Calu3 (cell line): ENCODE measurements at regions not wholly inside any gene's neighbourhood (a gene's known extent, or its start where the extent isn't known, plus 50 kb on each side); places are given as distances from the start of the nearest gene placed in this dataset.

ENCODE experiments used
- BruUV-seq: library from RNA; stranded (reverse); fragments of 400-500 nt; replicated peaks from 2 replicates; lab custom pipeline; 2021; lab: Mats Ljungman, UMichigan
- CTCF ChIA-PET: fragments of 300-600 bp; sonication (Branson Sonifier 250); formaldehyde crosslinking; loops from one replicate; lab custom pipeline; 2022; ENCODE audit warnings: antibody characterized with exemption; lab: Charles Lee
- DNase-seq: peaks from one replicate; pipeline ENCODE4 v3.0.0; 2022
- H3K27ac Mint-ChIP-seq: one replicate; pipeline ENCODE4 v1.8.0; 2022; ENCODE audit warnings: mixed read lengths; ENCODE audit not compliant: unreplicated experiment
- H3K27me3 Mint-ChIP-seq: one replicate; pipeline ENCODE4 v1.8.0; 2022; ENCODE audit warnings: mixed read lengths; ENCODE audit not compliant: unreplicated experiment
- H3K36me3 Mint-ChIP-seq: one replicate; pipeline ENCODE4 v1.8.0; 2022; ENCODE audit warnings: mild to moderate bottlenecking, moderate library complexity, mixed read lengths; ENCODE audit not compliant: insufficient read depth, unreplicated experiment
- H3K4me1 Mint-ChIP-seq: one replicate; pipeline ENCODE4 v1.8.0; 2022; ENCODE audit warnings: mild to moderate bottlenecking, low read depth, mixed read lengths; ENCODE audit not compliant: unreplicated experiment
- H3K4me3 Mint-ChIP-seq: one replicate; pipeline ENCODE4 v1.8.0; 2022; ENCODE audit warnings: mild to moderate bottlenecking, low read depth, moderate library complexity, mixed read lengths; ENCODE audit not compliant: unreplicated experiment
- H3K9me3 Mint-ChIP-seq: one replicate; pipeline ENCODE4 v1.8.0; 2022; ENCODE audit warnings: low read depth, mixed read lengths; ENCODE audit not compliant: unreplicated experiment
- intact Hi-C: fragments of 100-400 bp; cut with micrococcal nuclease; formaldehyde crosslinking; loops from one replicate; pipeline ENCODE4 v1.10.0; 2022; ENCODE audit not compliant: unreplicated experiment
- TF ChIP-seq, protein P1 (sequence below): fragments of 200-600 bp; IDR thresholded peaks from one replicate; pipeline ENCODE4 v1.8.0; 2022; ENCODE audit warnings: antibody characterized with exemption; ENCODE audit not compliant: unreplicated experiment

DNA sequence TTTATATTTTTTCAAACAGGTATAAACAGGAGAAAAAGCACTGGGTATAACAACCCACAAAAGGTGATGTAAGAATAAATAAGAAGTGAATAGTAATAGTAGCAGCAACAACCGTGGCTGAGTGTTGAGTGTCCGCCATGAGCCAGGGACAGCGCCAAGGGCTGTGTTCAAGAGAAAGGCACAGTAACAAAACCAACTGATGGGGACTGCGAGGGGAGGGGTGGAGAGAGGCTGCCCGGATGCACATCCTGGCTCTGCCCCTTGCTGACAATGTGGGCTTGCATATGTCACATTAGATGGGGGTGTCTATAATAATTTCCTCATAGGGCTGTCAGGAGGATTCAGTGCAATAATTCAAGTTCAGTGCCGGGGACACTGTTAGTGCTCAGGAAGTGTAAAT, 912.4 kb downstream of the VRK1 start:
- Mint-ChIP-seq H3K27me3 (no peaks in the 10 kb centered on the region), H3K4me3 (no peak overlapping the region), H3K4me1 (no peaks in the 10 kb centered on the region), H3K9me3 (peaks cover 25% of the 10 kb centered on the region), H3K36me3 (no peaks in the 10 kb centered on the region), H3K27ac (no peak overlapping the region)
- TF ChIP-seq, protein P1, sequence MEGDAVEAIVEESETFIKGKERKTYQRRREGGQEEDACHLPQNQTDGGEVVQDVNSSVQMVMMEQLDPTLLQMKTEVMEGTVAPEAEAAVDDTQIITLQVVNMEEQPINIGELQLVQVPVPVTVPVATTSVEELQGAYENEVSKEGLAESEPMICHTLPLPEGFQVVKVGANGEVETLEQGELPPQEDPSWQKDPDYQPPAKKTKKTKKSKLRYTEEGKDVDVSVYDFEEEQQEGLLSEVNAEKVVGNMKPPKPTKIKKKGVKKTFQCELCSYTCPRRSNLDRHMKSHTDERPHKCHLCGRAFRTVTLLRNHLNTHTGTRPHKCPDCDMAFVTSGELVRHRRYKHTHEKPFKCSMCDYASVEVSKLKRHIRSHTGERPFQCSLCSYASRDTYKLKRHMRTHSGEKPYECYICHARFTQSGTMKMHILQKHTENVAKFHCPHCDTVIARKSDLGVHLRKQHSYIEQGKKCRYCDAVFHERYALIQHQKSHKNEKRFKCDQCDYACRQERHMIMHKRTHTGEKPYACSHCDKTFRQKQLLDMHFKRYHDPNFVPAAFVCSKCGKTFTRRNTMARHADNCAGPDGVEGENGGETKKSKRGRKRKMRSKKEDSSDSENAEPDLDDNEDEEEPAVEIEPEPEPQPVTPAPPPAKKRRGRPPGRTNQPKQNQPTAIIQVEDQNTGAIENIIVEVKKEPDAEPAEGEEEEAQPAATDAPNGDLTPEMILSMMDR: no peak
- CTCF ChIA-PET: no interaction called here
- intact Hi-C loops: no loop called here
- DNase-seq: no peak
- BruUV-seq: no TSS peak

DNA sequence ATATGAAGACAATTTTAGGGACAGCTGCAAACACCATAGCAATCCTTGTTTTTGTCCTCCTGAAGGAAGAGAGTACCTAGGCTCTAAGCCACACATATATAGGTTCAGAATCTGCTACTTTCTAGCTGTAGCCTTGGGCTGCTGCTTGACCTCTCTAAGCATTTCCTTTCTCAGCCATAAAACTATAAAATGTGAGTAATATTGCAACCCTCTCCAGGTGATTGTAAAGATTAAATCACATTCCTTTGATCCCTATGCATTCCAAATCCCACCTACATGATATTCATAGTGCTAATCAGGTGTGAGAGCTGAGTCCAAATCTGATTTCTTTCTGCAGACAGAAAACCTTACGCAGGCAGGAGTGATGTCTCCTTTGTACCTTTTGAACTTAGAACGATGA, 913.5 kb downstream of the VRK1 start:
- H3K27me3 Mint-ChIP-seq: no peaks in the 10 kb centered on the region
- H3K36me3 Mint-ChIP-seq: no peaks in the 10 kb centered on the region
- no peak overlapping the region for H3K4me3 Mint-ChIP-seq
- no TSS peak for BruUV-seq
- DNase-seq: no peak
- TF ChIP-seq, protein P1: no peak
- H3K9me3 Mint-ChIP-seq: peaks cover 25% of the 10 kb centered on the region
- intact Hi-C loops: no loop called here
- CTCF ChIA-PET: no interaction called here
- H3K27ac Mint-ChIP-seq: no peak overlapping the region
- no peaks in the 10 kb centered on the region for H3K4me1 Mint-ChIP-seq

DNA sequence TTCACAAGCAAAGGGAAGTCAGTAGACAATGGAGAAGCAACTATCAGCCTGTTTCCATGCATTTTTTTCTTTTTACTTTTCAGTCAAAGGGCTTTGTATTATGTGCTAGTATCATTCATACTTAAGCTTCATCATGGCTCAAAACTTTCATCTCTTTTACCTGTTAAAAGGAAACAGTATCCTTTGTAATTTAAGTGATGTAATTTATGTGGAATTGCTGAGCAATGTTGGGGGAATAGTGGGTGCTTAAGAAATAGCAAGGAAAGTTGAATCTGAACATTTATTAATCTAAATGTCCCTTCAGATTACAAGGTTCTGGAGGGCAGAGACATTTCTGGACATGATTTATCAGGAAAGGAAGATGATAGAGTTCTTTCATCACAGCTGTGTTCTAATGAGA, 915.3 kb downstream of the VRK1 start:
- BruUV-seq: no TSS peak
- no peak for DNase-seq
- H3K36me3 Mint-ChIP-seq: no peaks in the 10 kb centered on the region
- TF ChIP-seq, protein P1: no peak
- no peaks in the 10 kb centered on the region for H3K27me3 Mint-ChIP-seq
- CTCF ChIA-PET: no interaction called here
- no peak overlapping the region for H3K4me3 Mint-ChIP-seq
- intact Hi-C loops: no loop called here
- no peak overlapping the region for H3K27ac Mint-ChIP-seq
- H3K4me1 Mint-ChIP-seq: no peaks in the 10 kb centered on the region
- peaks cover 14% of the 10 kb centered on the region for H3K9me3 Mint-ChIP-seq

DNA sequence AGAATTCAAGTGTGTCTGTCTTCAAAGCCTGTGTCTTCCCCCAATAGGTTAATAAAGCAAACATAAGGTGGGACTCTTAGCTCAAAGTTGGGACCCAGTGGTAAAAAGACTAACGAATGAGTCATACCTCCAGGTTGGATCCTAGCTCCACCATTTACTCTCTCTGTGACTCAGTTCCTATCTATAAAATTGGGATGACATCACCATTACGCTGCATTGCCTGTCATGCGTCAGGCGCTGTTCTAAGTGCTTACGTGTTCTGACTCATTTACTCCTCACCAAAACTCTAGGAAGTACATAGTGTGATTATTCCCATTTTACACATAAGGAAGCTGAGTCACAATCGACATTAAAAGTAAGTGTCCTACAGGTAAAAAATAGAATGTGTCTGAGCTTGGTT, 915.8 kb downstream of the VRK1 start:
- TF ChIP-seq, protein P1: no peak
- H3K27ac Mint-ChIP-seq: no peak overlapping the region
- no peaks in the 10 kb centered on the region for H3K4me1 Mint-ChIP-seq
- intact Hi-C loops: no loop called here
- H3K9me3 Mint-ChIP-seq: peaks cover 18% of the 10 kb centered on the region
- no TSS peak for BruUV-seq
- H3K27me3 Mint-ChIP-seq: no peaks in the 10 kb centered on the region
- H3K4me3 Mint-ChIP-seq: no peak overlapping the region
- no peak for DNase-seq
- H3K36me3 Mint-ChIP-seq: no peaks in the 10 kb centered on the region
- CTCF ChIA-PET: no interaction called here
